Neuron (in vitro differentiated cells): ENCODE measurements at regions not wholly inside any gene's neighbourhood (a gene's known extent, or its start where the extent isn't known, plus 50 kb on each side); places are given as distances from the start of the nearest gene placed in this dataset.
"Not testable (repeated sequence)": the region's sequence is repeated elsewhere in the genome, so short reads cannot be mapped to it uniquely, and the experiment has no call there.

Experiments used
- H2AFZ ChIP-seq: one replicate; pipeline ENCODE4 v1.6.1; 2013; ENCODE audit warnings: low read depth, mild to moderate bottlenecking, inconsistent platforms, low read length, moderate library complexity
- H3K27me3 ChIP-seq: one replicate; pipeline ENCODE4 v1.6.1; 2013; ENCODE audit warnings: low read length; ENCODE audit not compliant: insufficient read depth
- H3K36me3 ChIP-seq: one replicate; pipeline ENCODE4 v1.6.1; 2013; ENCODE audit warnings: low read length; ENCODE audit not compliant: insufficient read depth
- H3K4me1 ChIP-seq: one replicate; pipeline ENCODE4 v1.6.1; 2013; ENCODE audit warnings: low read length; ENCODE audit not compliant: insufficient read depth
- H3K4me3 ChIP-seq: 2 replicates; pipeline ENCODE4 v1.5.1; 2013; ENCODE audit warnings: mild to moderate bottlenecking, low read length, moderate library complexity
- H3K9me3 ChIP-seq: one replicate; pipeline ENCODE4 v1.6.1; 2013; ENCODE audit warnings: low read length

DNA sequence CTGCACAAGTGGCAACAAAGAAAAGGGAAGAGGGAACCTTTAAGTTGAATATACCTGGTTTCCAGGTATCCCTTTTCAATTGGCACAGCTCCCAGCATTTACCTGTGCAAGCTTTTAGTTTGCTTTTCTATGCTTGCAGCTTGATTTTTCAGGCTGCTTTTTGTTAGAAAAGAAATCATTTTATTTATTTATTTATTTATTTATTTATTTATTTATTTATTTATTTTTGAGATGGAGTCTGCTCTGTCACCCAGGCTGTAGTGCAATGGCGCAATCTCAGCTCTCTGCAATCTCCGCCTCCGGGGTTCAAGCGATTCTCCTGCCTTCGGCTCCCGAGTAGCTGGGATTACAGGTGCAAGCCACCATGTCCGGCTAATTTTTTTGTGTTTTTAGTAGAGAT is 587.1 kb downstream of the KCNT2 start:
- H3K27me3 ChIP-seq, H3K9me3 ChIP-seq, H3K4me3 ChIP-seq, H2AFZ ChIP-seq, H3K4me1 ChIP-seq, H3K36me3 ChIP-seq: not testable (repeated sequence)

DNA sequence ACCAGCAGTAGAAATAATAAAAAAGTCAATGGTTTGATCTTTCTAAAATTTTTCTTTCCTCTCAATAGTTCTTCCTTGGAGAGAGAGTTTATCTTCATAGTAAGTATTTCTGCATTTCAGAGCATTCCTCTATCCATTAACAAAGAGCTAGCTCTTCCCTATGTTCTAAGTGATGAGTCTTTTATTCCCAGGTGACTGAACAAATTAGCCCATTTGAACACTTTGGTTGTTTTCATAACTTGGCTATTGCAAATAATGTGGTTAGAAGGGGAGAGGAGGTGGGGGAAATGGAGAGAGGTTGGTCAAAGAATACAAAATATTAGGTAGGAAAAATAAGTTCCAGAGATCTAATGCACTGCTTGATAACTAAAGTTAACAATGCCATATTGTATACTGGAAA is 598.9 kb downstream of the KCNT2 start:
- H3K9me3 ChIP-seq: no peaks in the 10 kb centered on the region
- H3K4me3 ChIP-seq: no peak overlapping the region
- no peaks in the 10 kb centered on the region for H3K27me3 ChIP-seq
- H3K36me3 ChIP-seq: no peaks in the 10 kb centered on the region
- no peak overlapping the region for H2AFZ ChIP-seq
- no peaks in the 10 kb centered on the region for H3K4me1 ChIP-seq

DNA sequence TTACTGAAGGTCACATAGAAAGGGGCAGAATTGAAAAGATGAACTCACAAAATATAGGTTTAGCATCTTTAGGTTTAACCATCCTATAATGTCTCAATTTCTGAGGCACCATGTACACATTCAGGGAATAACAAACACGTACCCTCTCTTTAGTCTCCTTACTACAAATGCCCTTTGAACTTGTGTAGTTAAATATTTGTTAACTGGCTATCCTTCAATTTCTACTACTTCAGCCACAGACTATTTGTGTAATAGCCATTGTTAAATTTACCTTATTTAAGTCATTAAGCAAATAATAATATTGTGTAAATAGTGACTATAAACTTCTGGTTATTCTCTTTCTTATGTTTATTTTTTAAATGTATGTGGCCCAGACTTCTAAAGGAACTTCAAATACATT is 600.5 kb downstream of the KCNT2 start:
- Histone ChIP-seq H3K9me3 (no peaks in the 10 kb centered on the region), H2AFZ (no peak overlapping the region), H3K27me3 (no peaks in the 10 kb centered on the region), H3K4me3 (no peak overlapping the region), H3K4me1 (no peaks in the 10 kb centered on the region), H3K36me3 (no peaks in the 10 kb centered on the region)

DNA sequence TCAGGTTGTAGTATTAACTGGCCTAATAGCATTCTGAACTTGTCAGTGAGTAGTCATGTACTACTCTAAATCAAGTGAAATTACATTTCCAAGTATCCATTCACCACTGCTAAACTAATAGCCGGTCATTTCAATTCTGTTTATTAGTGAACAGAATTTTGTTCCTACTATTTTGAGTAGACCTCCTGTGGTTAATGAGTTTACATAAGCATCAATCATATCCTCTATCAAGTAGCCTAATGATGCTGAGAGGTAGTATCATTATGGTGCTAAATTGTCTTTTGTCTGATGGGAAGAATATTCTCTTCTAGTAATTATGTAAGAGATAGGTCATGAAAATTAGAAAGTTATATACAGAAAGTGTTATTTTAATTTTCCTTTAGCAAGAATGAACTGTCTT is 602.8 kb downstream of the KCNT2 start:
- Histone ChIP-seq H3K4me1 (no peaks in the 10 kb centered on the region), H3K4me3 (no peak overlapping the region), H3K27me3 (no peaks in the 10 kb centered on the region), H3K9me3 (no peaks in the 10 kb centered on the region), H2AFZ (no peak overlapping the region), H3K36me3 (no peaks in the 10 kb centered on the region)

DNA sequence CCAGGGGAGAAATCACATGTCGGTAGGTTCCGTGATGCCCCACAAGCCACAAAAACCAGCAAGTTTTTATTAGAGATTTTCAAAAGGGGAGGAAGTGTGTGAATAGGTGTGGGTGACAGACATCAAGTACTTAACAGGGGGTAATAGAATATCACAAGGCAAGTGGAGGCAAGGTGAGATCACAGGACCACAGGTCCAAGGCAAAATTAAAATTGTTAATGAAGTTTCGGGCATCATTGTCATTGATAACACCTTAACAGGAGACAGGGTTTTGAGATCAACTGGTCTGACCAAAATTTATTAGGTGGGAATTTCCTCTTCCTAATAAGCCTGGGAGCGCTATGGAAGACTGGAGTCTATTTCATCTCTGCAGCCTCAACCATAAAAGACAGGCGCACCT is 603.9 kb downstream of the KCNT2 start:
- H2AFZ ChIP-seq, H3K36me3 ChIP-seq, H3K27me3 ChIP-seq, H3K4me3 ChIP-seq, H3K4me1 ChIP-seq, H3K9me3 ChIP-seq: not testable (repeated sequence)

DNA sequence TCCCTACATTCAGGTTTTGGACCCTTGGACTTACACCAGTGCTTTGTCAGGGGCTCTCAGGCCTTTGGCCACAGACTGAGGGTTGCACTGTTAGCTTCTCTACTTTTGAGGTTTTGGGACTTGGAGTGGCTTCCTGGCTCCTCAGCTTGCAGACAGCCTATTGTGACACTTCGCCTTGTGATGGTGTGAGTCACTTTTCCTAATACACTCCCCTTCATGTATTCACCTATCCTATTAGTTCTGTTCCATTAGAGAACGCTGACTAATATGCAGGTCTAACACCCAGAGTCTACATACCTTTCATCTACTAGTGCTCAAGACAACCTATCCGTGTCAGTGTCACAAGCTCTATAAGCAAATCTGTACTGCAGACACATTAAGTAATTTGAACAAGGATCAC is 605.3 kb downstream of the KCNT2 start:
- H3K4me1 ChIP-seq: no peaks in the 10 kb centered on the region
- H3K9me3 ChIP-seq: no peaks in the 10 kb centered on the region
- no peaks in the 10 kb centered on the region for H3K27me3 ChIP-seq
- no peaks in the 10 kb centered on the region for H3K36me3 ChIP-seq
- H2AFZ ChIP-seq: no peak overlapping the region
- H3K4me3 ChIP-seq: no peak overlapping the region

DNA sequence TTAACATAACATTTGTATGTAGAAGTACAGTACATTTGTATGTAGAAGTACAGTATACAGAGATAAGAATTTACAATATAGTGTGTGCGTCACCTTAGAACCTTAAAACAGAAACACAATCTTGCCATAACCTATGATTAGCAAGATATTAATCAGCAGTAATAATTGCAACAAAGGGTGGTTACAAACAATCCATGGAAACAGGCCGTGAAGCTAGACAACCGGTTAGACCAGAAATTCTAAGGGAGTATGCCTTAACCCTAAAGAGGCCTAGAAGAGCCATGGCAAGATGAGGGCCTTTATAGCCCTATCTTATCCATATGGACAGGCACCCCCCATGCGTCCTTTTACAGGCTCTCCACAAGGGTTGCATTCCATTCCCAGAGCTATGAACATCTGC is 605.9 kb downstream of the KCNT2 start:
- not testable (repeated sequence) for H3K9me3 ChIP-seq, H3K27me3 ChIP-seq, H3K36me3 ChIP-seq, H3K4me1 ChIP-seq, H2AFZ ChIP-seq, H3K4me3 ChIP-seq

DNA sequence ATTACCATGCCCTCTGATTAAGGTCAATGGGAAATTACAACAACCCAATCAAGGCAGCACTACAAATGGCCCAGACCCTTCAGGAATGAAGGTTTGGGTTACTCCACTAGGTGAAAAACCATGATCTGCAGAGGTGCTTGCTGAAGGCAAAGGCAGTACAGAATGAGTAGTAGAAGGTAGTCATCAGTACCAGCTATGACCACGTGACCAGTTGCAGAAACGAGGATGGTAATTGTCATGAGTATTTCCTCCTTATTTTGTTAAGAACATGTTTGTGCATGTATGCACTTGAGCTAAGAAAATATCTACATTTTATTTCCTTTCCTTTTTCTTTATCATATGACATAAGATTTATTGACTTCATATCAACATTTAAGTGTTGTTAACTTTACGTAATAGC is 607.1 kb downstream of the KCNT2 start:
- Histone ChIP-seq H2AFZ (no peak overlapping the region), H3K27me3 (no peaks in the 10 kb centered on the region), H3K9me3 (no peaks in the 10 kb centered on the region), H3K4me3 (no peak overlapping the region), H3K36me3 (no peaks in the 10 kb centered on the region), H3K4me1 (no peaks in the 10 kb centered on the region)

DNA sequence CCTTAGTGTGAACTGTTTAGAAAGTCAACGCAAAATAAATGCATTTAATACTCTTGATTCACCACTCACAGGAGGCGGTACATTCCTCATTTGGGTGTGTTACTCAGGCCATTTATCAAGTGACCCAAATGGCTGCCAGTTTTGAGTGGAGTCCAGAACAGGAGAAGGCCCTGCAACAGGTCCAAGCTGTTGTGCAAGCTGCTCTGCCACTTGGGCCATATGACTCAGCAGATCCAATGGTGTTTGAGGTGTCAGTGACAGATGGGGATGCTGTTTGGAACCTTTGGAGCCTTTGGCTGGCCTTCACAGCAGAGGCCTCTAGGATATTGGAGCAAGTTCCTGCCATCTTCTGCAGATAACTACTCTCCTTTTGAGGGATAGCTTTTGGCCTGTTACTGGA is 609.2 kb downstream of the KCNT2 start:
- Histone ChIP-seq H3K4me1 (no peaks in the 10 kb centered on the region), H3K9me3 (no peaks in the 10 kb centered on the region), H2AFZ (no peak overlapping the region), H3K27me3 (no peaks in the 10 kb centered on the region), H3K4me3 (no peak overlapping the region), H3K36me3 (no peaks in the 10 kb centered on the region)

DNA sequence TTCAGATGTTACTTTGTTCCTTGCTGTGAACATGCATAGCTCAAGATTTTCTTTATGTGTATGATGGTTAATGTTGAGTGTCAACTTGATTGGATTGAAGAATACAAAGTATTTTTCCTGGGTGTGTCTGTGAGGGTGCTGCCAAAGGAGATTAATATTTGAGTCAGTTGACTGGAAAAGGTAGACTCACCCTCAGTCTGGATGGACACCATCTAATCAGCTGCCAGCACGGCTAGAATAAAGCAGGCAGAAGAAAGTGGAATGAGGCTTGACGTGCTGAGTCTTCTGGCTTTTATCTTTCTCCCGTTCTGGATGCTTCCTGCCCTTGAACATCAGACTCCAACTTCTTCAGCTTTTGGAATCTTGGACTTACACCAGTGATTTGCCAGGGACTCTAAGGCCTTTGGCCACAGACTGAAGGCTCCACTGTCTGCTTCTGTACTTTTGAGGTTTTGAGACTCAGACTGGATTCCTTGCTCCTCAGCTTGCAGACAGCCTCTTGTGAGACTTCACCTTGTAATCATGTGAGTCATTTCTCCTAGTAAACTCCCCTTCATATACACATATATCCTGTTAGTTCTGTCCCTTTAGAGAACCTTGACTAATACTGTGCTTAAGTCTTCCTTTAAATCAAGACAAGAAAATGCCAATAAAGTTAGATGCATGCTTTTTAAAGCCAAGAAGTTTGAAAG is 626.6 kb downstream of the KCNT2 start:
- Histone ChIP-seq H3K27me3 (no peaks in the 10 kb centered on the region), H3K36me3 (no peaks in the 10 kb centered on the region), H2AFZ (no peak overlapping the region), H3K4me1 (no peaks in the 10 kb centered on the region), H3K4me3 (no peak overlapping the region), H3K9me3 (no peaks in the 10 kb centered on the region)

DNA sequence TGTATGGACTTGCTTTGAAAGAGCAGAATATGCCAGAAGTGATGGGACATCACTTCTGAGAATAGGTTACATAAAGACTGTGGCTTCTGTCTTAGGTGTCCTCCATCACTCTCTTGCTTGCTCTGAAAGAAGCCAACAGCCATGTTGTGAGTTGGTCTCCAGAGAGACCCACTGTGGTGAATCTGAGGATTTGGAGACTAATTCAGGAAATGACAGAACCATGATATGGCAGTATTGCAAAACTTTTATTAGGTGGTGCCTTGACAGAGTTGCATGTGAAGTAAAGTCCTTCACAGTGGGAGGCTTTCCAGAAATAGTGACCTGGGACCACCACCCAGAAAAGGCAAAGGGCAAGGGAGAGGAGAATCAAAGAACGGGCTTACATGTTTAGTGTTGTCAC is 628.6 kb downstream of the KCNT2 start:
- H3K36me3 ChIP-seq: no peaks in the 10 kb centered on the region
- H3K9me3 ChIP-seq: no peaks in the 10 kb centered on the region
- no peak overlapping the region for H3K4me3 ChIP-seq
- H2AFZ ChIP-seq: no peak overlapping the region
- H3K27me3 ChIP-seq: no peaks in the 10 kb centered on the region
- H3K4me1 ChIP-seq: no peaks in the 10 kb centered on the region

DNA sequence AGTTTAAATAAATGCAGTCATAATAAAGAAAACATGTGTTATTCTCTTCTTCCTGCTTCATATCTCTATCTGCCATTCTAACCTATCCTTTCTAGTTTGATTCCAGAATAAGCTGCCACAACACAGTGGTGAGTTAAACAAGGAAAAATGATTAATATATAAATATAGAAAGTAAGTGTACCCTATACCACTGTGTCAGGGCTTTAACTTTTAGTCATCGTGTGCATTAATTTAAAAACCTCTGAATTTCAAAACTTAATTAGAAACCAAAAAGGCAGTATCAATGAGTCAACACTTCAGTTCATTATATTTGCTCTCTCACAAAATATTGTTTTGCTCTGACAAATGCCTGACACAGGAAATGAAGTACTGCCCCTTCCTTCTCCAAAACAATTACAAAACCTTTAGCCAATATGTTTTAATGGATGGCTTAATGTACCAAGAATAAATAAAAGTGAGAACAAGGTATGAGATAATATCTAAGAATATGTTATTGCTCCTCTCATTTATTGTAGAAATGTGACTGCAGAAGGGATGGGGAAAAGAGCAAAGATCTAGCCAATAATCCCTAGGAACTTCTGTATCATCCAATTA is 634.8 kb downstream of the KCNT2 start:
- H3K27me3 ChIP-seq: no peaks in the 10 kb centered on the region
- no peak overlapping the region for H2AFZ ChIP-seq
- no peaks in the 10 kb centered on the region for H3K36me3 ChIP-seq
- H3K9me3 ChIP-seq: no peaks in the 10 kb centered on the region
- no peak overlapping the region for H3K4me3 ChIP-seq
- H3K4me1 ChIP-seq: no peaks in the 10 kb centered on the region

DNA sequence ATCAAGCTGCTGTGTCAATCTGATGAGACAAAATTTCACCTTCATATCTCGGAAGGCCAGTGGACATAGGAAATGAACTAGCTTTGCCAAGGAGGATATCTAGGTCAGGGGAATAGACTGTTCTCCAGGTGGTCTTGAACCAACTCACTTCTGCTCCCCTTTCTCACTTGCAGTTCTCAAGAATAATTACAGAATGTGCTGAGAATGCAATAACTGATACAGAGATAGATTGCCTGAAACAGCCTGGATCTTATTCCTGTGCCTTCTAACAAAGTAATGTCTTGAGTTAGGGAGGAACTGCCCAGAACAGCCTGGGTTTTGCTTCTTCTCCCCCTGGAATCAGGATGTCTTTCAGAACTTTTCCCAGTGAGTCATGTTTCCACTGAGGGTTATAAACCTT is 636.7 kb downstream of the KCNT2 start:
- no peaks in the 10 kb centered on the region for H3K27me3 ChIP-seq
- H3K36me3 ChIP-seq: no peaks in the 10 kb centered on the region
- no peak overlapping the region for H3K4me3 ChIP-seq
- H3K4me1 ChIP-seq: no peaks in the 10 kb centered on the region
- no peaks in the 10 kb centered on the region for H3K9me3 ChIP-seq
- no peak overlapping the region for H2AFZ ChIP-seq

DNA sequence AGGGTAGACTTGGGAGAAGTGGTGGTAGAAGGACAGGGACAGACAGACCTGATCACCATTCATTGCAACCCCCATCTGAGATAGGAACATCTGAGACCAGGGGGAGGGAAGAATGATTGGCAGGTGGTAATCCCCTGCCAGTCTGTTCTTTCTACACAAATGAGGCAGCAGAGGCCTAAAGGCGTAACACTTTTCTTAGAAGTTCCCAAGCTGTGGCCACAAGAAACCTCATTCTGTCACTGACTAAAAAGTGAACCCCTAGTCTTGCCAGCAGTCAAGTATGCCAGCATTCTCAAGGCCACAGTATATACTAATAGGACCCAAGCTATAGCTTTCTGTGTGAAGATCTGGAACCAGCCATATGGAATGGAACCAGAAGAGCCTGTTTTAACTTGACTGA is 638.0 kb downstream of the KCNT2 start:
- H3K36me3 ChIP-seq: no peaks in the 10 kb centered on the region
- H3K4me1 ChIP-seq: no peaks in the 10 kb centered on the region
- no peaks in the 10 kb centered on the region for H3K27me3 ChIP-seq
- no peaks in the 10 kb centered on the region for H3K9me3 ChIP-seq
- no peak overlapping the region for H2AFZ ChIP-seq
- no peak overlapping the region for H3K4me3 ChIP-seq
